NB4 (cell line): ENCODE measurements at regions not wholly inside any gene's neighbourhood (a gene's known extent, or its start where the extent isn't known, plus 50 kb on each side); places are given as distances from the start of the nearest gene placed in this dataset.

Source experiments
- DNase-seq: peaks from one replicate; pipeline ENCODE4 v3.0.0; 2010; ENCODE audit warnings: low read depth
- H3K4me3 ChIP-seq: one replicate; pipeline ENCODE4 v1.5.1; 2011; ENCODE audit warnings: mild to moderate bottlenecking, low read depth, low read length, moderate library complexity
- MYC ChIP-seq: IDR thresholded peaks from 2 replicates; pipeline ENCODE4 v1.6.1; 2011; ENCODE audit warnings: low read depth, low read length
- POLR2A ChIP-seq: IDR thresholded peaks from 2 replicates; pipeline ENCODE4 v1.6.1; 2011; ENCODE audit warnings: mild to moderate bottlenecking; ENCODE audit not compliant: insufficient read length; ENCODE audit errors: extremely low read depth
- TF ChIP-seq, protein P1 (sequence below): IDR thresholded peaks from one replicate; pipeline ENCODE4 v1.5.1; 2012; ENCODE audit warnings: low read depth, low read length
- TF ChIP-seq, protein P2 (sequence below): IDR thresholded peaks from 2 replicates; pipeline ENCODE4 v1.6.1; 2011; ENCODE audit warnings: low read depth, low read length

DNA sequence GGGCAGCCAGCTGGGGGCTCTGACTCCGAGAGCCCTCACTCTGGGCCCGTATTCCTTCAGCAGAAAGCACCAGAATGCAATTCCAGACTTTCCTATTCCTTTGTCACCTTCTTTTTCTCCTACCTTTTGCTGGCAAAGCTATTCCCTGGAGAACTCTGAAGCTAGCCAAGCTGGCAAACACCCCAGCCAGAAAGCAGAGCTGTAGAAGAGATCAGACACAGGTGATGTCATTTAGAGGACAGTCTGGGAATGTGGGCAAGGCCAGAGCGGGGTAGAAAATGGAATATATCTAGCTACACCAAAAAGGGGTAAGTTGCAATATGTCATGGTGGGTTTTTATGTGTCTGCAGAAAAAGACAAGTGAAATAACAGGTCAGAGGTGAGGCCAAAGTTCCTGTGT lies 205.1 kb downstream of the NXPE2 start:
- no peak for DNase-seq
- no peak overlapping the region for H3K4me3 ChIP-seq
- TF ChIP-seq POLR2A (no peak), MYC (no peak)
- TF ChIP-seq, protein P1, sequence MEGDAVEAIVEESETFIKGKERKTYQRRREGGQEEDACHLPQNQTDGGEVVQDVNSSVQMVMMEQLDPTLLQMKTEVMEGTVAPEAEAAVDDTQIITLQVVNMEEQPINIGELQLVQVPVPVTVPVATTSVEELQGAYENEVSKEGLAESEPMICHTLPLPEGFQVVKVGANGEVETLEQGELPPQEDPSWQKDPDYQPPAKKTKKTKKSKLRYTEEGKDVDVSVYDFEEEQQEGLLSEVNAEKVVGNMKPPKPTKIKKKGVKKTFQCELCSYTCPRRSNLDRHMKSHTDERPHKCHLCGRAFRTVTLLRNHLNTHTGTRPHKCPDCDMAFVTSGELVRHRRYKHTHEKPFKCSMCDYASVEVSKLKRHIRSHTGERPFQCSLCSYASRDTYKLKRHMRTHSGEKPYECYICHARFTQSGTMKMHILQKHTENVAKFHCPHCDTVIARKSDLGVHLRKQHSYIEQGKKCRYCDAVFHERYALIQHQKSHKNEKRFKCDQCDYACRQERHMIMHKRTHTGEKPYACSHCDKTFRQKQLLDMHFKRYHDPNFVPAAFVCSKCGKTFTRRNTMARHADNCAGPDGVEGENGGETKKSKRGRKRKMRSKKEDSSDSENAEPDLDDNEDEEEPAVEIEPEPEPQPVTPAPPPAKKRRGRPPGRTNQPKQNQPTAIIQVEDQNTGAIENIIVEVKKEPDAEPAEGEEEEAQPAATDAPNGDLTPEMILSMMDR, result no peak
- TF ChIP-seq, protein P2, sequence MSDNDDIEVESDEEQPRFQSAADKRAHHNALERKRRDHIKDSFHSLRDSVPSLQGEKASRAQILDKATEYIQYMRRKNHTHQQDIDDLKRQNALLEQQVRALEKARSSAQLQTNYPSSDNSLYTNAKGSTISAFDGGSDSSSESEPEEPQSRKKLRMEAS, result no peak

DNA sequence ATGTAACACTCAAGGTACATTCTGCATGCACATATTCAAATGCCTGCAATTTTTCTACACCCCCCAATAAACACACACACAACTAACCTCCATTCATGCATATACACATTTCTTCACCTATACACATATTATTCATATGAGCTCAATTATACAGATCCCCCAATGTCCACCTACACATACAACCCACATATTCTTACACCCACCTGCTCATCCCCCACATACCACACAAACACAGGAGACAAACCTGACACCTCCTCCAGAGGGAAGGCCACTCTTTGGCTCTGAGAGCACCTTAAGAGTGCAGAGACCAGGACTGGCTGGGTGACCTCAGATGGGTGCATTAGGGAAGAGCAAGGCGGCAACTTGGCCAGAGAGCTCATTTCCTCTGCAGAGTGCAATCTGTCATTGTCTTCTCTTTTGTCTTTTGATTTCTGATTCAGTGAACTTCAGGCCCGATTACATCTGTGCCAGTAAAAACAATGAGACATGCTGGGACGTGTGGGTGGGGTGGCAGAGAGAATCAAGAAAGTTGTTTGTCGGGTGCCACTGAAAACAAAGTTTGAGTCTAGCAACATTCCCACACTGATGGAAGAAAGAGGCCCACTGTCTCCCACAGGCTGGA lies 208.4 kb downstream of the NXPE2 start:
- no peak overlapping the region for H3K4me3 ChIP-seq
- TF ChIP-seq MYC (no peak), POLR2A (no peak)
- TF ChIP-seq, protein P2, result no peak
- TF ChIP-seq, protein P1, result no peak
- DNase-seq, result no peak

DNA sequence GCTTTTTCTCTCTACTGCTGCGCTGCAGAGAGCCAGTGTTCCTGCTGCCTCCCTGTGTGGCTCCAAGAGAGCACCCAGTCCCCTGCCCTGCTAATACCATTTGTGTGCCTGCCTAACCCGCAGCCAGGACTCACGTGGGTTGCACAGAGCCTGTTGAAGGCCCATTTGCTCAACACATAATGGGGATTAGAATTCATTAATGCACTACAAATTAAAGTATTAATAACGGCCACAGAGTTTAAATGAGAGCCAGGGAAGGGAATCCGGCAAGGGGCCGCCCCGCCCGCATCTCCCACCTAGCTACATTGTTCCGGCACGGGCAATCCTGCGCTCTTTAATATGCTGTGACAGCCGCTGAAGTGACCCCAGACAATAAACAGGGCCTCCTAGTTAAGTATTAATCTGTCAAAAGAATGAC lies 211.3 kb downstream of the NXPE2 start:
- no peak overlapping the region for H3K4me3 ChIP-seq
- no peak for DNase-seq
- TF ChIP-seq, protein P1, result no peak

DNA sequence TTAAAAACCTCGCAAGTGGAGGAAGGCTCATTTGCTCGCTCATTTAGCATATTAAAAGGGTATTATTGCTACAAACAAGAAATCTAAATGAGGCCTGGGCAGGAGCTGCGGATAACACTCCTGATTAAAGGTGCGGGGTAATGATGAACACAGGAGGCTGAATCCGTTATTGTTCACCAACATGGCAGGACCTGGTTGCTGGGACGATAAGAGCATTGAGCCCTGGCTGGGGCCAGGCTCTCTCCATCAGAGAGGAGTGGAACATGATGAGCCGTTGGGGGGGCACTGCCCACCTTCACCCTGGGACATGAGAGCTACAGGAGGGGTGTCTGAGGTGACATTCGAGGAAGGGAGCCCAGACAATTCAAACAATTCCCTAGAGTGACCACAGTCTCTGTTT lies 211.7 kb downstream of the NXPE2 start:
- TF ChIP-seq, protein P2, result no peak
- TF ChIP-seq POLR2A (no peak), MYC (no peak)
- TF ChIP-seq, protein P1, result no peak
- no peak overlapping the region for H3K4me3 ChIP-seq
- DNase-seq, result no peak

DNA sequence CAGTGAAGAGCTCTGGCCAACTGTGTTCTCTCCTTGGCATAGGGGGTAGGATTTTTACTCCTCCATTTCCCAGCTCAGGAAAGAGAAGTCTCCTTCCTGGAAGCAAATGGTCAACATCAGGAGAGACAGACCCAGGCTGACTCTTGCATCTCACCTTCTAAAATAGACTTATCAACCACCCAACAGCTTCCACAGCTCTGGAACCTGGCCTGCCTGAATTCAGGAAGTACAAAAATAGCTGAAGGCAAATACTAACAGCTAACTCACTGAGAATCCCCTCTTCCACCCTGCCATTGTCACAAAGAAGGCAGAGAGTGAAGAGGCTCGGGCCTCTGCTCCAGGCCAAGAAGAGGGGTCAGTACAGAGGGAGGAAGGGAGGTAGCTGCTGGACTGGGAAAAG lies 213.6 kb downstream of the NXPE2 start:
- no peak for DNase-seq
- no peak for TF ChIP-seq MYC
- TF ChIP-seq, protein P2, result no peak
- TF ChIP-seq POLR2A, result no peak
- TF ChIP-seq, protein P1, result no peak
- no peak overlapping the region for H3K4me3 ChIP-seq
